Cardiac fibroblast (primary cell): ENCODE measurements at regions not wholly inside any gene's neighbourhood (a gene's known extent, or its start where the extent isn't known, plus 50 kb on each side); places are given as distances from the start of the nearest gene placed in this dataset.

ENCODE experiments used
- DNase-seq, 2 donors: peaks; one replicate each; pipeline versions ENCODE4 v3.0.0 to v3.0.0-alpha.2; 2010; ENCODE audit warnings: low read depth in 2 of 2
- H3K4me3 ChIP-seq, 2 donors: replicated peaks in 1 of 2; 1 replicate in 1 of 2; 2 replicates in 1 of 2; pipeline ENCODE4 v1.5.1; 2011; ENCODE audit warnings: low read depth in 2 of 2, low read length in 2 of 2, mild to moderate bottlenecking in 2 of 2, moderate library complexity in 1 of 2
- TF ChIP-seq, protein P1 (sequence below): IDR thresholded peaks from one replicate; pipeline ENCODE4 v1.5.1; 2011; ENCODE audit warnings: low read depth, mild to moderate bottlenecking, low read length, inconsistent platforms

DNA sequence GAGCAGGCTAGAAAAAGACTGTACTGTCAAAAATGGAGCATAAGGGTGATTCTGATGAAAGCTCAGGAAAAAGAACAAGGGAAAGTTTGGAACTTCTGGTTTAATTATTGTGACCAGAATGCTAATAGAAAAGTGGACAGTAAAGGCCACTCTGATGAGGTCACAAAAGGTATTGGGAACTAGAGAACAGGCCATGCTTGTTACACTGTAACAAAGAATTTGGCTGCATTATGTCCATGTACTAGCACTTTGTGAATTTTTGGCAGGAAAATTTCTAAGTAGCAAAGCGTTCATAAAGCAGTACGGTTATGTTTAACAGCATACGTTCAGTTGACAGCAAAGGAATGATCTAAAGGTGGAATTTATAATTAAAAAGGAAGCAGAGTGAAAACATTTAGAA, 418.6 kb downstream of the TRIB2 start:
- no peak for DNase-seq
- TF ChIP-seq, protein P1, sequence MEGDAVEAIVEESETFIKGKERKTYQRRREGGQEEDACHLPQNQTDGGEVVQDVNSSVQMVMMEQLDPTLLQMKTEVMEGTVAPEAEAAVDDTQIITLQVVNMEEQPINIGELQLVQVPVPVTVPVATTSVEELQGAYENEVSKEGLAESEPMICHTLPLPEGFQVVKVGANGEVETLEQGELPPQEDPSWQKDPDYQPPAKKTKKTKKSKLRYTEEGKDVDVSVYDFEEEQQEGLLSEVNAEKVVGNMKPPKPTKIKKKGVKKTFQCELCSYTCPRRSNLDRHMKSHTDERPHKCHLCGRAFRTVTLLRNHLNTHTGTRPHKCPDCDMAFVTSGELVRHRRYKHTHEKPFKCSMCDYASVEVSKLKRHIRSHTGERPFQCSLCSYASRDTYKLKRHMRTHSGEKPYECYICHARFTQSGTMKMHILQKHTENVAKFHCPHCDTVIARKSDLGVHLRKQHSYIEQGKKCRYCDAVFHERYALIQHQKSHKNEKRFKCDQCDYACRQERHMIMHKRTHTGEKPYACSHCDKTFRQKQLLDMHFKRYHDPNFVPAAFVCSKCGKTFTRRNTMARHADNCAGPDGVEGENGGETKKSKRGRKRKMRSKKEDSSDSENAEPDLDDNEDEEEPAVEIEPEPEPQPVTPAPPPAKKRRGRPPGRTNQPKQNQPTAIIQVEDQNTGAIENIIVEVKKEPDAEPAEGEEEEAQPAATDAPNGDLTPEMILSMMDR, result no peak

DNA sequence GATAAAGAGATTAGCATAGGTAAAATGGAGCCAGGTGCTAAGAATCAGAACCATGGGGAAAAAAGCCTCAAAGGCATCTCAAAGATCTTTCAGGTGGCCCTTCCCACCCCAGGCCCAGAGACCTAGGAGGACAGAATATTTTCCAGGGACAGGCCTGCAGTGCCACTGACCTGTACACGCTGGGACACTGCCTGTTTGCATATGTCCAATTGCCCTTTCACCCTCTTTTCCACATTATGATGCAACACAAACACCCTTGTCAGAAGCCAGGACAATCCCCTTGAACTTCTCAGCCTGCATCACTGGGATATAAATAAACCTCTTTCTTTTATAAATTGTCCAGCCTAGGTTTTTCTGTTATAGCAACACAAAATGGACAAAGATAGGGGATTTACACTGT, 419.1 kb downstream of the TRIB2 start:
- no peak for DNase-seq
- TF ChIP-seq, protein P1, result no peak
- no peak overlapping the region for H3K4me3 ChIP-seq

More for the DNA sequence above, 418.6 kb downstream of the TRIB2 start:
- H3K4me3 ChIP-seq, result no peak overlapping the region

DNA sequence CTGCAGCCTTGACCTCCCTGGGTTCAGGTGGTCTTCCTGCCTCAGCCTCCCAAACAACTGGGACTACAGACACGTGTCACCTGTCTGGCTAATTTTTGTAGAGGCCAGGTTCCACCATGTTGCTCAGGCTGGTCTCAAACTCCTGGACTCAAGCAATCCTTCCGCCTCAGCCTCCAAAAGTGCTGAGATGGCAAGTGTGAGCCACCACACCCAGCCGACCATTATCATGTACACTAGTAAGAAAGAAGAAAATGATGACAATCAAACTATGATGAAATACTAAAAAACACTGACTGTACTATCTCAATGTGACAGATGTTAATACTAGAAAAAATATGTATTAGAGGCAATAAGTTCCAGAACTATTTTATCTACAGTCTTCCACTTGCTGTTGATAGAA, 420.9 kb downstream of the TRIB2 start:
- TF ChIP-seq, protein P1, result no peak
- no peak overlapping the region for H3K4me3 ChIP-seq
- DNase-seq, result no peak

DNA sequence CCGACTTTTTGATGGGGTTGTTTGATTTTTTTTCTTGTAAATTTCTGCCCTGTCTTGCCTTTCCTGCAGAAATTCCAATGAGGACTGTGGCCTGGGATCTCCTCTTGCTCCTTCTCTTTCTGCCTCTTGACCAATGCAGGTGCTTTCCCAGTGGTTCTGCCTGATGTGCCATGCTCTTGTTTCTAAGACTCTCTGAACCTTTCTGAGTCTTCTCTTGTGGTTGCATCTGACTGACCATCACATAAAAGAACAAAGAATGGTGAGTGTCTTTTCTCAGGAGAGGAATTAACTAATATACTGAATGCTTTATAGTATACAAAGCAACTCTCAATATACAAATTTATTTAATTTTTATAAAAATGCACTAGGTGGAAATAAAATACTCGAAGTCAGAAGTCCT, 424.6 kb downstream of the TRIB2 start:
- DNase-seq, result no peak
- no peak overlapping the region for H3K4me3 ChIP-seq
- TF ChIP-seq, protein P1, result no peak

DNA sequence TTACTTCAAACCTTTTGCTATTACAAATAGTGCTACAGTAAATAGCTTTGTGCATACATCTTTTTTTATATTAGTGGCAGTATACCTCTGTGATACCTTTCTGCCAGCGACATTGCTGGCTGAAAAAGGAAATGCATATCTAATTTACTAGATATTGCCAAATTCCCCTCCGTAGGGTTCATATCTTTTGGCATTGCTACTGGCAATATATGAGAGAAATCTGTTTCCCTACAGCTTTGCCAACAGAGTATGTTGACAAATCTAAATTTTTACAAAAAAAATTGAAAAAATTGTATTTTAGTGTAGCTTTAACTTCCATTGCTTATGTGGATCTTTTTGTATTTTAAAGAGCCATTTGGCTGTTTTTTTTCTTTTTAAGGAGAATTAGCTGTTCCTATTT, 426.7 kb downstream of the TRIB2 start:
- no peak for DNase-seq
- TF ChIP-seq, protein P1, result no peak
- H3K4me3 ChIP-seq, result no peak overlapping the region

DNA sequence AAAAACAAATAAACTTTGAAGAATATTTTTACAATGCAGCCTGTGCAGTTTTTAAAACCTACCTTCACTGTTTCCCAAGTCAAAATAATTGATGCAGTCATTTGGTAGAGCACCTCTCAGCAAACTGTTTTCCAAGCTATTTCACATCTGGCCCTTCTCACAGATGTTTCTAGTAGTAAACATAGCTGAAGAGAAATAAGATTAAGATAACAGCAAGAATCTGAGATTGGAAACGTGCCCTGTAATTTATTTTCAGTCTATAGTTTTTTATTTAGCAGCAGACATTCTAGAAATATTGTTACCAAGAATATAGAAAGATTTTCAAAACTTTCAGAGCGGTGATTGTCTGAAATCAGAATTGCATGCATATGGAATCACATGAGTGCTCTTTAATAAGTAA, 440.2 kb downstream of the TRIB2 start:
- no peak for DNase-seq
- no peak overlapping the region for H3K4me3 ChIP-seq
- TF ChIP-seq, protein P1, result no peak

DNA sequence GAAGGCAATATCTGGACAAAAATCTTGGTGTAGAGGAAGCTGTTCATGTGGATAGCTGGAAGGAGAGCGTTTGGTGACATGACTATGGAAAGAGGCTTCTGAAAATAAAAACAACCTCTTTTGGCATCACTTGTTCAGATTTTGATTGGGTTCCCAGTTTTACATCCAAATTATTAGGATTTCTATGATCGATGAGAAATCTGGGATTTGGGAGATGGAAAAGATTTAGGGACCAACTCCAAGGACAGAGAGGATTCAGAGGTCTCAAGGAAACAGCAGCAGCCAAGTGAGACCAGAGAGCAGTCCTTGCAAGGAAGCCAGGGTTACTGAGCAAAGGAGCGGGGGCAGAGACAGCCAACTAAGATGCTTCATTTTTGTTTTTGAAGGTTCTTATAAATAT, 441.7 kb downstream of the TRIB2 start:
- TF ChIP-seq, protein P1, result no peak
- no peak for DNase-seq
- H3K4me3 ChIP-seq, result no peak overlapping the region
